OCI-LY3 (cell line): ENCODE measurements at regions not wholly inside any gene's neighbourhood (a gene's known extent, or its start where the extent isn't known, plus 50 kb on each side); places are given as distances from the start of the nearest gene placed in this dataset.

ENCODE experiments used
- H2AFZ ChIP-seq: fragments of 200-600, 300-600 bp; shearing (Covaris generic); 2 replicates; pipeline ENCODE4 v1.6.0; 2014; ENCODE audit warnings: antibody characterized with exemption, low read depth, low read length
- H3K27ac ChIP-seq: fragments of 200-600, 300-600 bp; sonication (generic); 2 replicates; pipeline ENCODE4 v1.5.1; 2014; ENCODE audit warnings: mild to moderate bottlenecking, low read length, moderate library complexity, mixed read lengths
- H3K27me3 ChIP-seq: fragments of 200-600, 300-600 bp; sonication (generic); 2 replicates; pipeline ENCODE4 v1.6.1; 2014; ENCODE audit warnings: low read depth, low read length, mixed read lengths
- H3K36me3 ChIP-seq: fragments of 200-600, 300-600 bp; sonication (generic); replicated peaks from 2 replicates; pipeline ENCODE3; 2014; ENCODE audit warnings: low read depth, low read length, mixed read lengths
- H3K4me1 ChIP-seq: fragments of 300-600, 200-600 bp; sonication (generic); 2 replicates; pipeline ENCODE4 v1.6.1; 2014; ENCODE audit warnings: low read length, mixed read lengths
- H3K4me2 ChIP-seq: fragments of 200-600, 300-600 bp; sonication (generic); 2 replicates; pipeline ENCODE4 v1.6.1; 2014; ENCODE audit warnings: low read length, mixed read lengths
- H3K4me3 ChIP-seq: fragments of 300-600, 200-600 bp; sonication (generic); 2 replicates; pipeline ENCODE4 v1.5.1; 2014; ENCODE audit warnings: antibody characterized with exemption, mild to moderate bottlenecking, low read length, moderate library complexity
- H3K79me2 ChIP-seq: fragments of 300-600, 200-600 bp; shearing (Covaris generic); 2 replicates; pipeline ENCODE4 v1.6.1; 2014; ENCODE audit warnings: mild to moderate bottlenecking, low read length, mixed read lengths
- H3K9ac ChIP-seq: fragments of 300-600, 200-600 bp; shearing (Covaris generic); 2 replicates; pipeline ENCODE4 v1.6.0; 2014; ENCODE audit warnings: mild to moderate bottlenecking, low read length, moderate library complexity
- H3K9me3 ChIP-seq: fragments of 200-600, 300-600 bp; shearing (Covaris generic); 2 replicates; pipeline ENCODE4 v1.6.1; 2014; ENCODE audit warnings: low read length, mixed read lengths; ENCODE audit not compliant: insufficient read depth
- H4K20me1 ChIP-seq: fragments of 200-600, 300-600 bp; sonication (generic); 2 replicates; pipeline ENCODE4 v1.6.1; 2016; ENCODE audit warnings: low read length, mixed read lengths; ENCODE audit not compliant: insufficient read depth
- EZH2phosphoT487 ChIP-seq: fragments of 200-600 bp; shearing (Covaris generic); IDR thresholded peaks from 2 replicates; pipeline ENCODE4 v1.6.1; 2018; ENCODE audit warnings: antibody characterized with exemption, mixed run types, low read depth
- TF ChIP-seq, protein P1 (sequence below): fragments of 200-600, 300-600 bp; sonication (generic); IDR thresholded peaks from 2 replicates; pipeline ENCODE4 v1.5.1; 2014; ENCODE audit warnings: antibody characterized with exemption, low read length, low read depth

DNA sequence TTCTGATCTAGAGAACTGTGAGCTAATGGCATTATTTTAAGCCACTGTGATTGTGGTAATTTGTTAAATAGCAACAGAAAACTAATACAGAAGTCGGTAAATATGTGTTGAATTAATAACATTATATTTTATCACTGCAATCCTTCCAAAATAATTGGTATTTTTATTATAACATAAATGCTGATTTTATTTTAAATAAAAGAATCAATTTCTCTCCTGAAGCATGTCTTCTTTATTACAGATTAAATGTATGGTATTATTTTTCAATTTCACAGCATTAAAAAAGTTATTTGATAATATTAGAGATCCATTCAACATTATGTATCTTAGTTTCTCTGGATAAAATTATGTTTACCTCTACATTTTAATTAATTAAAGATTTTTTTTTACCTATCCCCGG, 165.5 kb upstream of the EDIL3 start:
- TF ChIP-seq, protein P1, sequence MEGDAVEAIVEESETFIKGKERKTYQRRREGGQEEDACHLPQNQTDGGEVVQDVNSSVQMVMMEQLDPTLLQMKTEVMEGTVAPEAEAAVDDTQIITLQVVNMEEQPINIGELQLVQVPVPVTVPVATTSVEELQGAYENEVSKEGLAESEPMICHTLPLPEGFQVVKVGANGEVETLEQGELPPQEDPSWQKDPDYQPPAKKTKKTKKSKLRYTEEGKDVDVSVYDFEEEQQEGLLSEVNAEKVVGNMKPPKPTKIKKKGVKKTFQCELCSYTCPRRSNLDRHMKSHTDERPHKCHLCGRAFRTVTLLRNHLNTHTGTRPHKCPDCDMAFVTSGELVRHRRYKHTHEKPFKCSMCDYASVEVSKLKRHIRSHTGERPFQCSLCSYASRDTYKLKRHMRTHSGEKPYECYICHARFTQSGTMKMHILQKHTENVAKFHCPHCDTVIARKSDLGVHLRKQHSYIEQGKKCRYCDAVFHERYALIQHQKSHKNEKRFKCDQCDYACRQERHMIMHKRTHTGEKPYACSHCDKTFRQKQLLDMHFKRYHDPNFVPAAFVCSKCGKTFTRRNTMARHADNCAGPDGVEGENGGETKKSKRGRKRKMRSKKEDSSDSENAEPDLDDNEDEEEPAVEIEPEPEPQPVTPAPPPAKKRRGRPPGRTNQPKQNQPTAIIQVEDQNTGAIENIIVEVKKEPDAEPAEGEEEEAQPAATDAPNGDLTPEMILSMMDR: no peak
- no peak for TF ChIP-seq EZH2phosphoT487
- H3K9ac ChIP-seq: no peak overlapping the region
- no peak overlapping the region for H3K4me3 ChIP-seq
- no peaks in the 10 kb centered on the region for H3K36me3 ChIP-seq
- H3K9me3 ChIP-seq: no peaks in the 10 kb centered on the region
- H3K79me2 ChIP-seq: no peaks in the 10 kb centered on the region
- no peak overlapping the region for H3K27ac ChIP-seq
- H3K4me2 ChIP-seq: no peak overlapping the region
- no peaks in the 10 kb centered on the region for H4K20me1 ChIP-seq
- no peaks in the 10 kb centered on the region for H3K4me1 ChIP-seq
- H2AFZ ChIP-seq: no peak overlapping the region
- no peaks in the 10 kb centered on the region for H3K27me3 ChIP-seq

DNA sequence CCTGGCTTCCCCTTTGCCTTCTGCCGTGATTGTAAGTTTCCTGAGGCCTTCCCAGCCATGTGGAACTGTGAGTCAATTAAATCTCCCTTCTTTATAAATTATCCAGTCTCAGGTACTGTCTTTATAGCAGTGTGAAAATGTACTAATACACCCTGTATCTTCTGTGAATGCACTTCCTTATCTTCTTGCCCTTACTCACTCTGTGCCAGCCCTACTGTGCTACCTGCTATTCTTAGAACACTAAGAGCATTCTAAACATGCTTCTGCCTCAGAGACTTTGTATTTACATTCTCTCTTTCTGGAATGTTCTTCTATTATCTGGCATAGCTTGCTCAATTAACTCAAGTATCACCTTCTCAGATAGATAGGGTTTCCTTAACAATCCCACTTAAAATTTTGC, 164.4 kb upstream of the EDIL3 start:
- TF ChIP-seq, protein P1: no peak
- no peak for TF ChIP-seq EZH2phosphoT487
- no peak overlapping the region for H3K9ac ChIP-seq
- no peaks in the 10 kb centered on the region for H3K4me1 ChIP-seq
- no peaks in the 10 kb centered on the region for H3K79me2 ChIP-seq
- H4K20me1 ChIP-seq: no peaks in the 10 kb centered on the region
- H3K4me3 ChIP-seq: no peak overlapping the region
- no peaks in the 10 kb centered on the region for H3K36me3 ChIP-seq
- H3K27ac ChIP-seq: no peak overlapping the region
- no peak overlapping the region for H3K4me2 ChIP-seq
- no peaks in the 10 kb centered on the region for H3K27me3 ChIP-seq
- no peak overlapping the region for H2AFZ ChIP-seq
- no peaks in the 10 kb centered on the region for H3K9me3 ChIP-seq

DNA sequence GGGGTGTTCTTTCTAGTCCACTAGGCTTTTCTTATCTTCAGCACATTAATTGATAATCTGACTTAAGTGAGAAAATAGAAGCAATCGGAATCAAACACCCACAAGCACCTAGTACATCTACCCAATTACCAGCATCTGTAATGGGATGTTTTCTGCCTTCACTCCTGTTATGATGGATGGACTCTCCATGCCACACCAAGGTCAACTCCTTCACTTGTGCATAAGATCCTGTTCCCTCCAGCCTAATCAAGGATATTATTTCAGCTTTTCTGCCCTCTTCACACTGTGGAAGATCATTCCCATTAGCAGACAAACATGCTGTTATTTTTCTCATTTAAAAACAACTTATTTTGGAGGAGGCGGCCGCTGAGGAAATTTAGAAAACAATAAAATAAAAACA, 162.0 kb upstream of the EDIL3 start:
- Histone ChIP-seq H3K79me2 (no peaks in the 10 kb centered on the region), H4K20me1 (no peaks in the 10 kb centered on the region), H3K9ac (no peak overlapping the region), H3K36me3 (no peaks in the 10 kb centered on the region), H3K4me3 (no peak overlapping the region), H2AFZ (no peak overlapping the region), H3K4me1 (no peaks in the 10 kb centered on the region), H3K4me2 (no peak overlapping the region), H3K27ac (no peak overlapping the region), H3K27me3 (no peaks in the 10 kb centered on the region), H3K9me3 (no peaks in the 10 kb centered on the region)
- TF ChIP-seq EZH2phosphoT487: no peak
- TF ChIP-seq, protein P1: no peak

DNA sequence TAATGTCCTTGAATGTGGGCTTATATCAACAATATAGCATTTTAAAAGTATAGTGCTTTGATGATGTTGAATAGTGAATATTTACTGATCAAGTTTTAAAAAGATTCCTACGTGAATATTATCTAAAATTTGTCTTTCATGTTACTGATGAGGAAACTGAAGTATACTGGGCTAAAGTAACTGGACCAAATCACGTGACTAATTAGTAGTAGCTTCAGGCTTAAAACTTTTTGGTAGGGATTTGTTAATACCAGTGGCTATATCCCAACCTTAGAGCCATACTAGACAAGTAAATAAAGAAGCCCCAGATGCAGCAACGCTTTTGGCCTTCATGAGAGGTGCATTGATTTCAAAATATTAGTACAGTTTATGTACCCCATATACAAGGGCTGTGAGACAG, 152.1 kb upstream of the EDIL3 start:
- Histone ChIP-seq H3K36me3 (no peaks in the 10 kb centered on the region), H3K27ac (no peak overlapping the region), H3K4me3 (no peak overlapping the region), H2AFZ (no peak overlapping the region), H3K27me3 (no peaks in the 10 kb centered on the region), H3K4me1 (no peaks in the 10 kb centered on the region), H3K9ac (no peak overlapping the region), H3K9me3 (no peaks in the 10 kb centered on the region), H3K79me2 (no peaks in the 10 kb centered on the region), H3K4me2 (no peak overlapping the region), H4K20me1 (no peaks in the 10 kb centered on the region)
- TF ChIP-seq EZH2phosphoT487: no peak
- TF ChIP-seq, protein P1: no peak
